HepG2 (cell line): ENCODE measurements at regions not wholly inside any gene's neighbourhood (a gene's known extent, or its start where the extent isn't known, plus 50 kb on each side); places are given as distances from the start of the nearest gene placed in this dataset.

Experiments used
- ATAC-seq: fragments of 200-7000 bp; cut with Tn5 transposase; 3 replicates; pipeline ENCODE4 v1.9.1; 2020; ENCODE audit warnings: mild to moderate bottlenecking, moderate library complexity
- BruUV-seq: library from RNA; stranded (reverse); fragments of 400-500 nt; replicated peaks from 2 replicates; lab custom pipeline; 2021; lab: Mats Ljungman, UMichigan
- CTCF ChIA-PET: fragments of 300-600 bp; formaldehyde crosslinking; extraction: SDS; loops from one replicate; lab custom pipeline; 2021; ENCODE audit warnings: low total read pairs, inconsistent platforms, low intra/inter-chr PET ratio; lab: Yijun Ruan, JAX
- POLR2A ChIA-PET: fragments of 350-600 bp; sonication (Branson Sonifier 250); formaldehyde crosslinking; loops from one replicate; lab custom pipeline; 2020; ENCODE audit warnings: antibody characterized with exemption, inconsistent platforms; lab: Yijun Ruan, JAX
- DNase-seq: peaks from one replicate; pipeline ENCODE4 v3.0.0-alpha.2; 2015; ENCODE audit warnings: low spot score
- FAIRE-seq: peaks from 3 replicates; lab custom pipeline; 2011; peaks lifted over from hg19 to GRCh38; lab: Jason Lieb, UNC
- H2AFZ ChIP-seq: one replicate; pipeline ENCODE4 v1.6.1; 2011; ENCODE audit warnings: low read length, inconsistent platforms
- H3K27ac ChIP-seq: fragments of 300-600 bp; 3 replicates; pipeline ENCODE4 v1.8.0; 2011; ENCODE audit warnings: mixed run types, mild to moderate bottlenecking, mixed read lengths, low read length, inconsistent platforms; ENCODE audit not compliant: insufficient read depth; ENCODE audit errors: extremely low read length
- H3K27me3 ChIP-seq, 2 experiments: fragments of 200-600 bp in 1 of 2; 2 replicates in 1 of 2; 3 replicates in 1 of 2; pipeline versions ENCODE4 v1.6.0 to v1.8.0; 2011; ENCODE audit warnings: low read length in 2 of 2, mild to moderate bottlenecking in 2 of 2, moderate library complexity in 2 of 2, inconsistent platforms in 1 of 2; ENCODE audit not compliant: insufficient read depth in 2 of 2, control insufficient read depth in 1 of 2
- H3K36me3 ChIP-seq, 2 experiments: fragments of 200-600 bp in 1 of 2; replicated peaks in 1 of 2; 2 replicates in 1 of 2; 3 replicates in 1 of 2; pipeline versions ENCODE4 v1.5.1 to v1.8.0; 2011; ENCODE audit warnings: low read length in 2 of 2, inconsistent platforms in 1 of 2; ENCODE audit not compliant: insufficient read depth in 2 of 2, control insufficient read depth in 1 of 2
- H3K4me1 ChIP-seq: 2 replicates; pipeline ENCODE4 v1.5.1; 2012; ENCODE audit warnings: low read length, inconsistent platforms; ENCODE audit not compliant: insufficient read depth
- H3K4me2 ChIP-seq: 2 replicates; pipeline ENCODE4 v1.6.0; 2011; ENCODE audit warnings: low read depth, low read length, inconsistent platforms
- H3K4me3 ChIP-seq, 3 experiments: fragments of 200-600 bp in 1 of 3; sonication (generic), shearing (Covaris generic) in 1 of 3; replicated peaks in 1 of 3; 2 replicates each; pipeline ENCODE4 v1.5.1; 2011 to 2016; ENCODE audit warnings: low read length in 3 of 3, inconsistent platforms in 2 of 3, low read depth in 2 of 3, mild to moderate bottlenecking in 2 of 3, control low read depth in 1 of 3, mixed read lengths in 1 of 3; ENCODE audit not compliant: insufficient read depth in 1 of 3
- H3K79me2 ChIP-seq: one replicate; pipeline ENCODE4 v1.6.1; 2011; ENCODE audit warnings: low read length, inconsistent platforms; ENCODE audit not compliant: insufficient read depth
- H3K9ac ChIP-seq: 2 replicates; pipeline ENCODE4 v1.6.0; 2011; ENCODE audit warnings: mild to moderate bottlenecking, low read depth, low read length, inconsistent platforms; ENCODE audit not compliant: insufficient read depth
- H3K9me3 ChIP-seq: 2 replicates; pipeline ENCODE4 v1.5.1; 2012; ENCODE audit warnings: mild to moderate bottlenecking, low read length
- H4K20me1 ChIP-seq: 2 replicates; pipeline ENCODE4 v1.6.0; 2011; ENCODE audit warnings: inconsistent platforms, mild to moderate bottlenecking, low read length, moderate library complexity; ENCODE audit not compliant: insufficient read depth
- MATR3 ChIP-seq: sonication (generic); formaldehyde crosslinking; IDR thresholded peaks from 2 replicates; pipeline ENCODE4 v1.4.0; 2020; ENCODE audit warnings: missing genetic modification reagents
- NFKBIZ ChIP-seq: IDR thresholded peaks from 2 replicates; pipeline ENCODE4 v1.6.1; 2018; ENCODE audit warnings: missing genetic modification reagents, missing compliant biosample characterization
- NPAS2 ChIP-seq: sonication (generic); formaldehyde crosslinking; IDR thresholded peaks from 2 replicates; pipeline ENCODE4 v1.8.0; 2022; ENCODE audit warnings: mild to moderate bottlenecking, missing genetic modification reagents, borderline replicate concordance
- RAD51 ChIP-seq: fragments of 450-650 bp; IDR thresholded peaks from 2 replicates; pipeline ENCODE4 v1.6.1; 2016; ENCODE audit warnings: borderline replicate concordance
- SIX4 ChIP-seq: sonication (generic); formaldehyde crosslinking; IDR thresholded peaks from 2 replicates; pipeline ENCODE4 v1.4.0; 2020; ENCODE audit warnings: missing genetic modification reagents
- ZBTB7B ChIP-seq: sonication (generic); formaldehyde crosslinking; IDR thresholded peaks from 2 replicates; pipeline ENCODE4 v1.4.0; 2020; ENCODE audit warnings: missing genetic modification reagents
- ZFP82 ChIP-seq: sonication (generic); formaldehyde crosslinking; IDR thresholded peaks from 2 replicates; pipeline ENCODE4 v1.5.1; 2020; ENCODE audit warnings: mild to moderate bottlenecking, missing genetic modification reagents, borderline replicate concordance
- ZNF552 ChIP-seq: sonication (generic); formaldehyde crosslinking; IDR thresholded peaks from 2 replicates; pipeline ENCODE4 v1.9.0; 2022; ENCODE audit warnings: missing genetic modification reagents, mild to moderate bottlenecking, borderline replicate concordance
- ZNF761 ChIP-seq: sonication (generic); formaldehyde crosslinking; conservative IDR thresholded peaks from 2 replicates; pipeline ENCODE4 v1.4.0; 2020; ENCODE audit warnings: mild to moderate bottlenecking, missing genetic modification reagents
- WGBS: methylation state at CpG from one replicate; pipeline ENCODE4 v1.1.6; 2017; ENCODE audit warnings: low lambda C conversion rate; 5-methylcytosine and 5-hydroxymethylcytosine counted together
- in situ Hi-C: cut with HindIII; loops from 2 replicates; pipeline ENCODE4 v1.10.0; 2017; ENCODE audit warnings: low pct_unique_long_range_greater_than_20kb; ENCODE audit not compliant: extremely low pct_ligation_motif_present
- intact Hi-C: fragments of 100-400 bp; cut with micrococcal nuclease; formaldehyde crosslinking; loops from one replicate; pipeline ENCODE4 v1.10.0; 2022; ENCODE audit not compliant: unreplicated experiment
- TF ChIP-seq, protein P1 (sequence below): fragments of 450-650 bp; IDR thresholded peaks from 2 replicates; pipeline ENCODE4 v1.6.1; 2017
- TF ChIP-seq, protein P2 (sequence below): sonication (generic); formaldehyde crosslinking; IDR thresholded peaks from 2 replicates; pipeline ENCODE4 v1.9.0; 2021; ENCODE audit warnings: missing genetic modification reagents, borderline replicate concordance
- TF ChIP-seq, protein P3 (sequence below): sonication (generic); formaldehyde crosslinking; IDR thresholded peaks from 2 replicates; pipeline ENCODE4 v1.4.0; 2020; ENCODE audit warnings: mild to moderate bottlenecking, missing genetic modification reagents, borderline replicate concordance

DNA sequence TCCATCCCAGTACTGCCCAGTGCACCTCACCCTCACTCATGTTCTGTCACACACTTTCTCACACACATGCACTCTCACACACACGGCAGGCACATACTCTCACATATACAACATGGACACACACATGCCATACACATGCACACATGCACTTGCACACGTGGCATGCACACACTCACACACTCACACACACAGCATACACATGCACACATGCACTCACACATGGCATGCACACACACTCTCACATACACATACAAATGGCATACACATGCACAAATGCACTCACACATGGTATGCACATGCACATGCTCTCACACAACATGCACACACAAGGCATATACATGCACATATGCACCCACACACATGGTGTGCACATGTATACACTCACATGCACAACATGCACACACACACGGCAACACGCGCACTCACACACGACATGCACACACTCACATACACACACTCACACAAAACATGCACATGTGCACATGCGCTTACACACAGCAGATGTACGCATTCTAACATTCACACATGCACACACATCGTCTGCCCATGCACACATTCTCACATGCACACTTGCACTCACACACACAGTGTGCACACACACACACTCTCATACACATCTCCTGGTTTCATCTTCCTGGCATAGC is 131.7 kb upstream of the THBS2 start (continued):
- TF ChIP-seq, protein P1, sequence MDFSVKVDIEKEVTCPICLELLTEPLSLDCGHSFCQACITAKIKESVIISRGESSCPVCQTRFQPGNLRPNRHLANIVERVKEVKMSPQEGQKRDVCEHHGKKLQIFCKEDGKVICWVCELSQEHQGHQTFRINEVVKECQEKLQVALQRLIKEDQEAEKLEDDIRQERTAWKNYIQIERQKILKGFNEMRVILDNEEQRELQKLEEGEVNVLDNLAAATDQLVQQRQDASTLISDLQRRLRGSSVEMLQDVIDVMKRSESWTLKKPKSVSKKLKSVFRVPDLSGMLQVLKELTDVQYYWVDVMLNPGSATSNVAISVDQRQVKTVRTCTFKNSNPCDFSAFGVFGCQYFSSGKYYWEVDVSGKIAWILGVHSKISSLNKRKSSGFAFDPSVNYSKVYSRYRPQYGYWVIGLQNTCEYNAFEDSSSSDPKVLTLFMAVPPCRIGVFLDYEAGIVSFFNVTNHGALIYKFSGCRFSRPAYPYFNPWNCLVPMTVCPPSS: 0 out of 2 replicates have a peak, but pooled peaks have one; percentile 21
- TF ChIP-seq ZFP82 (CRISPR knock-in tag): no peak
- TF ChIP-seq RAD51: 0 out of 2 replicates have a peak, but pooled peaks have one; percentile 2
- peak; percentile 5; the same call in 1 of the 2 replicates for TF ChIP-seq MATR3 (CRISPR knock-in tag)
- no peak for TF ChIP-seq ZNF552
- no peak for TF ChIP-seq ZNF761 (CRISPR knock-in tag)
- no peak for TF ChIP-seq NPAS2 (CRISPR knock-in tag)

DNA sequence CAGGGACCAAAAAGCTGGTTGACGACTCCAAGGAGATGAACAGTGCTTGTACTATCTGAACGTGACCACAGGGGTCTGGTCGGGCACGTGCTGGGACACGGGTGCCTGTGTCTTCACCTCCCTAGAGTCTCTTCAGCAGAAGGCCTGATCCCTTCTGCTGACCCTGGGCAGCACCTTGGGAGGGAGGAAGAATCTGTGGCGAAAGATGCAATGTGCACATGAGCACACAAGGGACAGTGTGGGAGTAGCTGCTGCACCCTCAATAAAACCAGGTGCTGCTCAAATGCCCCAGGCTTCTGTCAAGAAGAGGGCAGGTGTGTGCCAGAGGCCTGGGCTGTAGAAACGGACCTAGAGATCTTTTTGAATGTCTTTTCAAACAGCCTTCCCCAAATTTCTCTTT is 130.6 kb upstream of the THBS2 start:
- DNase-seq: no peak
- Histone ChIP-seq H3K4me3 (no peak overlapping the region), H3K79me2 (no peaks in the 10 kb centered on the region), H3K27ac (no peak overlapping the region), H2AFZ (no peak overlapping the region), H3K4me2 (no peak overlapping the region), H4K20me1 (no peaks in the 10 kb centered on the region), H3K36me3 (no peaks in the 10 kb centered on the region), H3K9me3 (no peaks in the 10 kb centered on the region), H3K9ac (no peak overlapping the region), H3K4me1 (no peaks in the 10 kb centered on the region), H3K27me3 (peaks cover 3 to 43% of the 10 kb centered on the region in 2 experiments)
- 3% methylated on average over 7 of the region's 7 CpGs for WGBS
- POLR2A ChIA-PET: no interaction called here
- ATAC-seq: no peak
- no peak for FAIRE-seq
- CTCF ChIA-PET: no interaction called here
- in situ Hi-C loops (no loop called here), intact Hi-C loops (no loop called here)
- no TSS peak for BruUV-seq
- TF ChIP-seq, protein P2, sequence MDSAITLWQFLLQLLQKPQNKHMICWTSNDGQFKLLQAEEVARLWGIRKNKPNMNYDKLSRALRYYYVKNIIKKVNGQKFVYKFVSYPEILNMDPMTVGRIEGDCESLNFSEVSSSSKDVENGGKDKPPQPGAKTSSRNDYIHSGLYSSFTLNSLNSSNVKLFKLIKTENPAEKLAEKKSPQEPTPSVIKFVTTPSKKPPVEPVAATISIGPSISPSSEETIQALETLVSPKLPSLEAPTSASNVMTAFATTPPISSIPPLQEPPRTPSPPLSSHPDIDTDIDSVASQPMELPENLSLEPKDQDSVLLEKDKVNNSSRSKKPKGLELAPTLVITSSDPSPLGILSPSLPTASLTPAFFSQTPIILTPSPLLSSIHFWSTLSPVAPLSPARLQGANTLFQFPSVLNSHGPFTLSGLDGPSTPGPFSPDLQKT: no peak
- TF ChIP-seq, protein P3, sequence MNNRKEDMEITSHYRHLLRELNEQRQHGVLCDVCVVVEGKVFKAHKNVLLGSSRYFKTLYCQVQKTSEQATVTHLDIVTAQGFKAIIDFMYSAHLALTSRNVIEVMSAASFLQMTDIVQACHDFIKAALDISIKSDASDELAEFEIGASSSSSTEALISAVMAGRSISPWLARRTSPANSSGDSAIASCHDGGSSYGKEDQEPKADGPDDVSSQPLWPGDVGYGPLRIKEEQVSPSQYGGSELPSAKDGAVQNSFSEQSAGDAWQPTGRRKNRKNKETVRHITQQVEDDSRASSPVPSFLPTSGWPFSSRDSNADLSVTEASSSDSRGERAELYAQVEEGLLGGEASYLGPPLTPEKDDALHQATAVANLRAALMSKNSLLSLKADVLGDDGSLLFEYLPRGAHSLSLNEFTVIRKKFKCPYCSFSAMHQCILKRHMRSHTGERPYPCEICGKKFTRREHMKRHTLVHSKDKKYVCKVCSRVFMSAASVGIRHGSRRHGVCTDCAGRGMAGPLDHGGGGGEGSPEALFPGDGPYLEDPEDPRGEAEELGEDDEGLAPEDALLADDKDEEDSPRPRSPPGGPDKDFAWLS (CRISPR knock-in tag): no peak
- TF ChIP-seq ZBTB7B (CRISPR knock-in tag): no peak
- TF ChIP-seq NFKBIZ: no peak
- no peak for TF ChIP-seq SIX4 (CRISPR knock-in tag)
